Endothelial cell of umbilical vein (primary cell): ENCODE measurements at regions not wholly inside any gene's neighbourhood (a gene's known extent, or its start where the extent isn't known, plus 50 kb on each side); places are given as distances from the start of the nearest gene placed in this dataset.
"Not testable (repeated sequence)": the region's sequence is repeated elsewhere in the genome, so short reads cannot be mapped to it uniquely, and the experiment has no call there.

Experiments used
- BruUV-seq: library from RNA; stranded (reverse); fragments of 400-500 nt; replicated peaks from 2 replicates; lab custom pipeline; 2021; lab: Mats Ljungman, UMichigan
- CTCF ChIA-PET: fragments of 300-600, 350-600 bp; sonication (Branson Sonifier 250); formaldehyde crosslinking; loops from one replicate; lab custom pipeline; 2021; ENCODE audit warnings: antibody characterized with exemption, inconsistent platforms; lab: Charles Lee
- POLR2A ChIA-PET: fragments of 300-600, 350-600 bp; sonication (Branson Sonifier 250); formaldehyde crosslinking; loops from one replicate; lab custom pipeline; 2021; ENCODE audit warnings: antibody characterized with exemption, inconsistent platforms; lab: Charles Lee
- DNase-seq: peaks from one replicate; pipeline ENCODE4 v3.0.0-alpha.2; 2011; ENCODE audit warnings: low read depth, low spot score
- FAIRE-seq: peaks from 2 replicates; lab custom pipeline; 2011; peaks lifted over from hg19 to GRCh38; lab: Jason Lieb, UNC
- H2AFZ ChIP-seq: 2 replicates; pipeline ENCODE4 v1.6.0; 2012; ENCODE audit warnings: low read depth, low read length, control low read depth, inconsistent platforms
- H3K27ac ChIP-seq: 2 replicates; pipeline ENCODE4 v1.5.1; 2011; ENCODE audit warnings: low read depth, mild to moderate bottlenecking, control low read depth, low read length, moderate library complexity; ENCODE audit not compliant: insufficient read depth
- H3K27me3 ChIP-seq, 2 experiments: 2 replicates each; pipeline versions ENCODE4 v1.6.0 to v1.6.1; 2011; ENCODE audit warnings: low read length in 2 of 2, mixed read lengths in 1 of 2; ENCODE audit not compliant: control insufficient read depth in 2 of 2, insufficient read depth in 2 of 2
- H3K36me3 ChIP-seq, 2 experiments: 2 replicates in 1 of 2; 3 replicates in 1 of 2; pipeline ENCODE4 v1.5.1; 2011; ENCODE audit warnings: low read length in 2 of 2, mild to moderate bottlenecking in 1 of 2, moderate library complexity in 1 of 2; ENCODE audit not compliant: control insufficient read depth in 2 of 2, insufficient read depth in 2 of 2; ENCODE audit errors: extremely low read depth in 1 of 2
- H3K4me1 ChIP-seq: 3 replicates; pipeline ENCODE4 v1.5.1; 2011; ENCODE audit warnings: mild to moderate bottlenecking, low read length; ENCODE audit not compliant: control insufficient read depth, insufficient read depth; ENCODE audit errors: extremely low read depth
- H3K4me2 ChIP-seq: 2 replicates; pipeline ENCODE4 v1.6.1; 2011; ENCODE audit warnings: low read length, control low read depth, mixed read lengths; ENCODE audit not compliant: insufficient read depth
- H3K4me3 ChIP-seq, 3 experiments: fragments of 200-600 bp in 1 of 3; sonication (generic), shearing (Covaris generic) in 1 of 3; replicated peaks in 1 of 3; 2 replicates each; pipeline ENCODE4 v1.5.1; 2011 to 2016; ENCODE audit warnings: control low read depth in 3 of 3, low read length in 3 of 3, mild to moderate bottlenecking in 2 of 3, inconsistent platforms in 1 of 3, low read depth in 1 of 3, moderate library complexity in 1 of 3; ENCODE audit not compliant: insufficient read depth in 1 of 3
- H3K79me2 ChIP-seq: 2 replicates; pipeline ENCODE4 v1.6.0; 2012; ENCODE audit warnings: low read length, inconsistent platforms; ENCODE audit not compliant: control insufficient read depth, insufficient read depth
- H3K9ac ChIP-seq: replicated peaks from 2 replicates; pipeline ENCODE3; 2011; ENCODE audit warnings: low read length, control low read depth; ENCODE audit not compliant: insufficient read depth; ENCODE audit errors: extremely low read depth
- H3K9me1 ChIP-seq: replicated peaks from 3 replicates; pipeline ENCODE4 v1.6.0; 2011; ENCODE audit warnings: mild to moderate bottlenecking, low read length; ENCODE audit not compliant: control insufficient read depth, insufficient read depth; ENCODE audit errors: extremely low read depth
- H3K9me3 ChIP-seq: replicated peaks from 2 replicates; pipeline ENCODE4 v1.5.1; 2012; ENCODE audit warnings: low read length, inconsistent platforms; ENCODE audit not compliant: control insufficient read depth, insufficient read depth
- H4K20me1 ChIP-seq: replicated peaks from 2 replicates; pipeline ENCODE3; 2011; ENCODE audit warnings: mild to moderate bottlenecking, low read length; ENCODE audit not compliant: control insufficient read depth, insufficient read depth; ENCODE audit errors: extremely low read depth
- dilution Hi-C: fragments of 300-500 bp; cut with MboI; formaldehyde crosslinking; loops from one replicate; pipeline ENCODE4 v1.15.0; 2019; ENCODE audit warnings: low sequenced_read_pairs; ENCODE audit not compliant: extremely low pct_ligation_motif_present
- intact Hi-C: fragments of 100-400 bp; cut with micrococcal nuclease; formaldehyde crosslinking; loops from one replicate; pipeline ENCODE4 v1.10.0; 2022

DNA sequence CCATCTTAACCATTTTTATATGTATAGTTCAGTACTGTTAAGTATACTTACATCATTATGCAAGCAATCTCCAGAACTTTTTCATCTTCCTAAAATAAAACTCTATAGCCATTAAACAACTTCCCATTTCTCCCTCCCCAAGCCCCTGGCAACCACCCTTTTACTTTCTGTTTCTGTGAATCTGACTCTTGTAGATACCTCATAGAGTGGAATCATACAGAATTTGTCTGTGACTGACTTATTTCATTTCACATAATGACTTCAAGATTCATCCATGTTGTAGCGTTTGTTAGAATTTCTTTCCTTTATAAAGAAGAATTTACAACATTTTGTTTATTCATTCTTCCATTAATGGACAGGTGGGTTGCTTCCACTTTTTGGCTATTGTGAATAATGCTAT is 91.2 kb upstream of the FREM3 start:
- H3K79me2 ChIP-seq, dilution Hi-C loops, H3K4me1 ChIP-seq, H3K9ac ChIP-seq, H4K20me1 ChIP-seq, H2AFZ ChIP-seq, H3K9me1 ChIP-seq, H3K4me3 ChIP-seq, H3K27ac ChIP-seq, BruUV-seq, H3K4me2 ChIP-seq, POLR2A ChIA-PET, intact Hi-C loops, CTCF ChIA-PET, DNase-seq, H3K27me3 ChIP-seq, FAIRE-seq, H3K36me3 ChIP-seq, H3K9me3 ChIP-seq: not testable (repeated sequence)

DNA sequence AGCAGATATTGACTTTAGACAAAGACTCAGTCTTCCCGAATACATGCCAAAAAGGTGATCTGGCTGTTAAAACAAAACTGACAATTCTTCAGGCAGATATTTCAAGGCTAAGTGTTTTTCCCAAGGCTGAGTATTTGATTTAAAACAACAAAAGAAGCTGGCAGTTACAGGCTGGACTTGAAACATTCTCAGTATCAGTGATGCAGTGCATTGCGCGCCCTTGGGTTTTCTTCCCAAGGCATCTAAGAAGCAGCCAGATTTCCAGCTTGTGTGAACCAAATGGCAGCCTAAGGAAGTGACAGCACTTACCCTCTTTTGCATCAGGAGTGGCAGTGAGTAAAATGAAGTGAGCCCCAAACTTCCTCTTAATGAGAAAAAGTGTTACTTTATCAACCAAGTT is 90.0 kb upstream of the FREM3 start:
- dilution Hi-C loops, intact Hi-C loops, H3K9ac ChIP-seq, H3K79me2 ChIP-seq, BruUV-seq, H3K4me1 ChIP-seq, H3K4me2 ChIP-seq, POLR2A ChIA-PET, DNase-seq, H3K4me3 ChIP-seq, H3K36me3 ChIP-seq, H3K27me3 ChIP-seq, H3K27ac ChIP-seq, H3K9me1 ChIP-seq, FAIRE-seq, H3K9me3 ChIP-seq, H4K20me1 ChIP-seq, H2AFZ ChIP-seq: not testable (repeated sequence)
- CTCF ChIA-PET = interaction anchor here (1.0 kb wide), 1 partner anchor 14 kb away, joined by 3 read pairs; no protein-coding TSS in a partner anchor

DNA sequence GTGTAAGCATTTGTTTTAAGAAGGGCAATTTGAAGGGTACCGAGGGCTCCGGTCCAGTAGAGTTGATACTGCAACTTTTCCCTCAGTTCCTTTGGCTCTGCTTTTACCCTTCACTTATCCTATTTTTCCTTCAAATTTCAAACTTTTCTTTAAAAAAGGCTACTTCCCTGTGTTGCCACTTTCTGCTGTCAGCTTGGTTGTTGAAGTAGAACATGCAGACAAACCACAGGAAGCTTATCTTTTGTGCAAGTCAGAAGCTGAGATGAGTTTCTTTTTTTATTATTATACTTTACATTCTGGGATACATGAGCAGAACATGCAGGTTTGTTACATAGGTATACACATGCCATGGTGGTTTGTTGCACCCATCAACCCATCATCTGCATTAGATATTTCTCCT is 89.1 kb upstream of the FREM3 start:
- H3K4me3 ChIP-seq, H4K20me1 ChIP-seq, H3K36me3 ChIP-seq, H3K9ac ChIP-seq, FAIRE-seq, H3K27me3 ChIP-seq, POLR2A ChIA-PET, H3K4me1 ChIP-seq, intact Hi-C loops, BruUV-seq, H3K79me2 ChIP-seq, H3K9me1 ChIP-seq, DNase-seq, H3K4me2 ChIP-seq, H3K9me3 ChIP-seq, dilution Hi-C loops, H2AFZ ChIP-seq, H3K27ac ChIP-seq: not testable (repeated sequence)
- CTCF ChIA-PET = interaction anchor here (1.0 kb wide), 1 partner anchor 13 kb away, joined by 3 read pairs; no protein-coding TSS in a partner anchor
